Upper lobe of left lung (tissue), 4 donors: ENCODE measurements at regions not wholly inside any gene's neighbourhood (a gene's known extent, or its start where the extent isn't known, plus 50 kb on each side); places are given as distances from the start of the nearest gene placed in this dataset.

Source experiments
- POLR2A ChIP-seq, 4 donors: fragments of 450-650 bp; IDR thresholded peaks; one replicate each; pipeline ENCODE4 v1.5.1; 2016 to 2017; ENCODE audit warnings: antibody characterized with exemption in 4 of 4, mild to moderate bottlenecking in 2 of 4
- POLR2AphosphoS5 ChIP-seq, 2 donors: sonication (generic); formaldehyde crosslinking; IDR thresholded peaks; one replicate each; pipeline ENCODE4 v1.5.1; 2017; ENCODE audit warnings: antibody characterized with exemption in 2 of 2

DNA sequence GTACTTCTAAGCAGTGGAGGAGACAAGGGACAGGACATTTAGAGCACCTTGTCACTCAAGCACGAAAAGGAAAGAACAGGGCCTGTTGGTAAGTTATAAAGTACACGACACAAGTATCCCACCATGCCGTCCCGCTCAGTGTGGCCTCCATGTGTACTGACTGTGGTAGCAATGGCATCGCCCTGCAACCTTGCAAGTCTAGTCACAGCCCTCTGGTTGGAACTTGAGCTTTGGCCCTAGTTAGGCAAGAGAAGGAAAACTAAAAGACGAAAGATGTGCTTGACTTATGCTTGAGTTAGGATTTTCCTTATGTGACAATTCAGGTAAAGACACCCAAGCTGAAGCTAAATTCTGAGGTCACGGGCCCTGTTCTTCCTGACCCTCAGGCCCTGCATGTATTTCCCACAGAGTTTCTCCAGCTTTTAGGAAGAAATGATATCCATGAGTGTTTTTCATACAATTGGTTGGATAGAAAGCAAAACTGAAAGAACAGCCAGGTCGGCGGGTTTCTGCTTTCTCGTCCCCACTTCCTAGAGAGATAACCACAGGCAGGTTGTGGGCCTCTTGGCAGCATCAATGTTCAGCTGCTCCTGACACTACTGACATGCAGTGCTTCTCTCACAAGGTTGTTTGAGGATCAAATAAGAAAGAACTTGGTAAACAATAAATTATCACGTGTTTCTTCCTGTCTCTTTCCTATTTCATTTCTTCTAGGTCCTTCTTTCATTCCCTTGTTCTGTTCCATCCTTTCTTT, 216.2 kb downstream of the IRS2 start:
- no peak for TF ChIP-seq POLR2AphosphoS5 (IDR thresholded peaks at IDR 0.05)
- TF ChIP-seq POLR2A (IDR thresholded peaks at IDR 0.05): no peak
